CD8-positive, alpha-beta memory T cell (primary cell): ENCODE measurements at regions not wholly inside any gene's neighbourhood (a gene's known extent, or its start where the extent isn't known, plus 50 kb on each side); places are given as distances from the start of the nearest gene placed in this dataset.

Experiments used
- CTCF ChIA-PET: fragments of 350-600 bp; sonication (Branson Sonifier 250); formaldehyde crosslinking; loops from one replicate; lab custom pipeline; 2021; ENCODE audit warnings: antibody characterized with exemption; lab: Charles Lee
- POLR2A ChIA-PET: fragments of 350-600 bp; sonication (Branson Sonifier 250); formaldehyde crosslinking; loops from one replicate; lab custom pipeline; 2021; ENCODE audit warnings: antibody characterized with exemption; lab: Charles Lee
- DNase-seq, 5 donors: peaks; one replicate each; pipeline versions ENCODE4 v3.0.0 to v3.0.0-alpha.2; 2020 to 2022; ENCODE audit warnings: mixed read lengths in 1 of 5
- H3K27ac ChIP-seq: one replicate; pipeline ENCODE4 v1.7.0; 2013; ENCODE audit warnings: low read depth, mild to moderate bottlenecking, low read length, moderate library complexity
- H3K27me3 ChIP-seq: 2 replicates; pipeline ENCODE4 v1.7.0; 2013; ENCODE audit warnings: low read length, mild to moderate bottlenecking; ENCODE audit not compliant: insufficient read depth, poor library complexity, severe bottlenecking
- H3K36me3 ChIP-seq: 2 replicates; pipeline ENCODE4 v1.7.0; 2013; ENCODE audit warnings: mild to moderate bottlenecking, low read length, moderate library complexity; ENCODE audit not compliant: insufficient read depth
- H3K4me1 ChIP-seq: 2 replicates; pipeline ENCODE4 v1.7.0; 2013; ENCODE audit warnings: mild to moderate bottlenecking, low read length, moderate library complexity; ENCODE audit not compliant: insufficient read depth
- H3K4me3 ChIP-seq: 2 replicates; pipeline ENCODE4 v1.7.0; 2013; ENCODE audit warnings: mild to moderate bottlenecking, low read length
- H3K9me3 ChIP-seq: 2 replicates; pipeline ENCODE4 v1.7.0; 2013; ENCODE audit warnings: mild to moderate bottlenecking, low read length
- H3K27ac Mint-ChIP-seq, 8 donors: one replicate each; pipeline ENCODE4 v1.8.0; 2020 to 2021; ENCODE audit warnings: mixed read lengths in 8 of 8, mild to moderate bottlenecking in 6 of 8, inconsistent platforms in 3 of 8, moderate library complexity in 3 of 8
- H3K27me3 Mint-ChIP-seq, 2 donors: one replicate each; pipeline ENCODE4 v1.8.0; 2020 to 2021; ENCODE audit warnings: mixed read lengths in 2 of 2, mild to moderate bottlenecking in 1 of 2, moderate library complexity in 1 of 2
- H3K36me3 Mint-ChIP-seq, 3 donors: one replicate each; pipeline ENCODE4 v1.8.0; 2020 to 2021; ENCODE audit warnings: mixed read lengths in 3 of 3, inconsistent platforms in 1 of 3, mild to moderate bottlenecking in 1 of 3
- H3K4me1 Mint-ChIP-seq, 3 donors: one replicate each; pipeline ENCODE4 v1.8.0; 2020 to 2021; ENCODE audit warnings: mixed read lengths in 3 of 3, inconsistent platforms in 1 of 3, mild to moderate bottlenecking in 1 of 3
- H3K4me3 Mint-ChIP-seq, 7 donors: one replicate each; pipeline ENCODE4 v1.8.0; 2020 to 2021; ENCODE audit warnings: mixed read lengths in 7 of 7, mild to moderate bottlenecking in 6 of 7, moderate library complexity in 4 of 7, inconsistent platforms in 2 of 7
- H3K9me3 Mint-ChIP-seq, 5 donors: one replicate each; pipeline ENCODE4 v1.8.0; 2020 to 2022; ENCODE audit warnings: mixed read lengths in 5 of 5, mild to moderate bottlenecking in 3 of 5, moderate library complexity in 2 of 5, inconsistent platforms in 1 of 5

- Histone ChIP-seq H3K36me3 (no peaks in the 10 kb centered on the region), H3K4me3 (no peak overlapping the region), H3K27ac (no peak overlapping the region), H3K27me3 (peaks cover 4% of the 10 kb centered on the region), H3K9me3 (no peaks in the 10 kb centered on the region), H3K4me1 (no peaks in the 10 kb centered on the region)
- DNase-seq: no peak
- Mint-ChIP-seq H3K4me3 (no peak overlapping the region), H3K36me3 (no peaks in the 10 kb centered on the region), H3K27ac (no peak overlapping the region), H3K4me1 (no peaks in the 10 kb centered on the region), H3K27me3 (peaks cover 1 to 14% of the 10 kb centered on the region in 2 donors), H3K9me3 (no peaks in the 10 kb centered on the region)
- CTCF ChIA-PET: no interaction called here
- POLR2A ChIA-PET: no interaction called here
These were observed 247.7 kb upstream of the RFX3 start for GRCh38 chr9:3773362-3774060.

GRCh38 chr9:3769646-3770045 lies 243.8 kb upstream of the RFX3 start:
- Mint-ChIP-seq H3K4me3 (no peak overlapping the region), H3K9me3 (no peaks in the 10 kb centered on the region), H3K27ac (no peak overlapping the region), H3K4me1 (no peaks in the 10 kb centered on the region), H3K27me3 (peaks cover 4 to 23% of the 10 kb centered on the region in 2 donors), H3K36me3 (no peaks in the 10 kb centered on the region)
- DNase-seq: no peak
- Histone ChIP-seq H3K27ac (no peak overlapping the region), H3K27me3 (peaks cover 3% of the 10 kb centered on the region), H3K4me3 (no peak overlapping the region), H3K9me3 (no peaks in the 10 kb centered on the region), H3K4me1 (no peaks in the 10 kb centered on the region), H3K36me3 (no peaks in the 10 kb centered on the region)
- ChIA-PET CTCF (no interaction called here), POLR2A (no interaction called here)

DNA sequence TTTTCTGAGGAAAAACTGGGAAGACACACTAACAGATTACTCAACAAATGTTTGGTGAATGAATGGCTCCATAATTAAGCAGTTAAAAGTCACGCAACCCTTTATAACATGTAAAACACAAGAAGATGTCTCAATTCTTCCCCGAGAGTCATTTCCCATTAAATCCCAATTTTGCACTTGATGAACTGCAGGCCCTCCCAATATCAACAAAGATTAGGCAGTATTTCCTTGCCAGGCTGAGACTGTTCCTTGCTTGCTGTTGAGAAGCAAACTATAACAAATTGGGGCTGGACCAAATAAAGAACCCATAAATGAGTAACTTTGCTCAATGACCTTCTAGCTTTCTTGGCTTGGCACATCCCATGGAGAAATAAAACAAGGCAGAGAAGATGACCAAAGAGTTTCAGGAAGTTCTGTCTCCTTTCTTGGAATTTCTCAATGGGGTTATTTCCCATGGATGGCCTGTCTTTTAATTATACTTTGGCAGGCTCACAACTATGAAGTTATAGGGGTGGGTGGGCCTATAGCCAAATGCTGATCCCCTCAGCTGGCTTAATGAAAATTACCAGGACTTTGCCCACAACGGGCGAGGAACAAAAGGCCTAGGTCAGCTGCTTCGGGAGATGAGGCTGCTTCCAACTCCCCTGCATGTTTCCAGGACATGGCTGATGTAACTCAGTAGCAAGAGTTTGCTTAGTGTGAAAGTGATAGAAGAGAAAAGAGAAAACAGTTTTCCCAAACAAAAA lies 243.1 kb upstream of the RFX3 start:
- no peaks in the 10 kb centered on the region for H3K4me1 ChIP-seq
- CTCF ChIA-PET: no interaction called here
- H3K27me3 Mint-ChIP-seq: peaks cover 4 to 23% of the 10 kb centered on the region in 2 donors
- no peak overlapping the region for H3K27ac Mint-ChIP-seq
- H3K36me3 ChIP-seq: no peaks in the 10 kb centered on the region
- no peaks in the 10 kb centered on the region for H3K9me3 Mint-ChIP-seq
- no peaks in the 10 kb centered on the region for H3K27me3 ChIP-seq
- no peak overlapping the region for H3K4me3 ChIP-seq
- H3K27ac ChIP-seq: no peak overlapping the region
- H3K4me3 Mint-ChIP-seq: no peak overlapping the region
- DNase-seq: no peak
- no peaks in the 10 kb centered on the region for H3K4me1 Mint-ChIP-seq
- no peaks in the 10 kb centered on the region for H3K36me3 Mint-ChIP-seq
- POLR2A ChIA-PET: no interaction called here
- H3K9me3 ChIP-seq: no peaks in the 10 kb centered on the region

GRCh38 chr9:3768286-3768685 lies 242.5 kb upstream of the RFX3 start:
- no peak overlapping the region for H3K27ac Mint-ChIP-seq
- H3K4me1 Mint-ChIP-seq: no peaks in the 10 kb centered on the region
- ChIA-PET CTCF (no interaction called here), POLR2A (no interaction called here)
- DNase-seq: no peak
- no peak overlapping the region for H3K27ac ChIP-seq
- H3K36me3 Mint-ChIP-seq: peaks cover 0 to 3% (median 0%) of the 10 kb centered on the region in 3 donors
- no peaks in the 10 kb centered on the region for H3K9me3 ChIP-seq
- H3K4me3 ChIP-seq: no peak overlapping the region
- no peak overlapping the region for H3K4me3 Mint-ChIP-seq
- no peaks in the 10 kb centered on the region for H3K36me3 ChIP-seq
- peaks cover 4 to 23% of the 10 kb centered on the region in 2 donors for H3K27me3 Mint-ChIP-seq
- H3K27me3 ChIP-seq: no peaks in the 10 kb centered on the region
- H3K9me3 Mint-ChIP-seq: no peaks in the 10 kb centered on the region
- H3K4me1 ChIP-seq: no peaks in the 10 kb centered on the region

GRCh38 chr9:3762076-3762475 lies 236.3 kb upstream of the RFX3 start:
- H3K27ac Mint-ChIP-seq: no peak overlapping the region
- peaks cover 11 to 17% (median 17%) of the 10 kb centered on the region in 3 donors for H3K4me1 Mint-ChIP-seq
- no peaks in the 10 kb centered on the region for H3K27me3 ChIP-seq
- H3K9me3 ChIP-seq: no peaks in the 10 kb centered on the region
- no peaks in the 10 kb centered on the region for H3K4me1 ChIP-seq
- no peak overlapping the region for H3K4me3 ChIP-seq
- no peak for DNase-seq
- ChIA-PET POLR2A (no interaction called here), CTCF (no interaction called here)
- H3K27me3 Mint-ChIP-seq: peaks cover 0 to 10% of the 10 kb centered on the region in 2 donors
- no peaks in the 10 kb centered on the region for H3K36me3 ChIP-seq
- H3K9me3 Mint-ChIP-seq: peaks cover 0 to 1% (median 0%) of the 10 kb centered on the region in 5 donors
- H3K27ac ChIP-seq: no peak overlapping the region
- no peak overlapping the region for H3K4me3 Mint-ChIP-seq
- H3K36me3 Mint-ChIP-seq: peaks cover 0 to 8% (median 2%) of the 10 kb centered on the region in 3 donors

- CTCF ChIA-PET: no interaction called here
- H3K4me3 ChIP-seq: no peak overlapping the region
- DNase-seq: no peak
- H3K27me3 ChIP-seq: no peaks in the 10 kb centered on the region
- no peak overlapping the region for H3K4me3 Mint-ChIP-seq
- H3K9me3 Mint-ChIP-seq: peaks cover 0 to 1% (median 0%) of the 10 kb centered on the region in 5 donors
- H3K4me1 Mint-ChIP-seq: peaks cover 11 to 17% (median 17%) of the 10 kb centered on the region in 3 donors
- POLR2A ChIA-PET: no interaction called here
- H3K27ac ChIP-seq: no peak overlapping the region
- no peaks in the 10 kb centered on the region for H3K36me3 ChIP-seq
- H3K36me3 Mint-ChIP-seq: peaks cover 0 to 8% (median 2%) of the 10 kb centered on the region in 3 donors
- no peaks in the 10 kb centered on the region for H3K27me3 Mint-ChIP-seq
- no peaks in the 10 kb centered on the region for H3K9me3 ChIP-seq
- H3K27ac Mint-ChIP-seq: no peak overlapping the region
- no peaks in the 10 kb centered on the region for H3K4me1 ChIP-seq
These were observed 234.2 kb upstream of the RFX3 start for GRCh38 chr9:3760031-3760430.

- no peak overlapping the region for H3K27ac ChIP-seq
- ChIA-PET CTCF (no interaction called here), POLR2A (no interaction called here)
- H3K27me3 ChIP-seq: no peaks in the 10 kb centered on the region
- no peaks in the 10 kb centered on the region for H3K36me3 ChIP-seq
- H3K36me3 Mint-ChIP-seq: peaks cover 0 to 8% (median 2%) of the 10 kb centered on the region in 3 donors
- no peaks in the 10 kb centered on the region for H3K27me3 Mint-ChIP-seq
- no peaks in the 10 kb centered on the region for H3K9me3 ChIP-seq
- peaks cover 11 to 17% (median 17%) of the 10 kb centered on the region in 3 donors for H3K4me1 Mint-ChIP-seq
- H3K9me3 Mint-ChIP-seq: peaks cover 0 to 1% (median 0%) of the 10 kb centered on the region in 5 donors
- peak overlapping the region in 2 of 8 donors; percentile 20 to 42 for H3K27ac Mint-ChIP-seq
- H3K4me1 ChIP-seq: no peaks in the 10 kb centered on the region
- H3K4me3 ChIP-seq: no peak overlapping the region
- DNase-seq: no peak
- H3K4me3 Mint-ChIP-seq: peak overlapping the region in 5 of 7 donors; percentile 7 to 36 (median 22)
These were observed 233.2 kb upstream of the RFX3 start for GRCh38 chr9:3758816-3759576.

DNA sequence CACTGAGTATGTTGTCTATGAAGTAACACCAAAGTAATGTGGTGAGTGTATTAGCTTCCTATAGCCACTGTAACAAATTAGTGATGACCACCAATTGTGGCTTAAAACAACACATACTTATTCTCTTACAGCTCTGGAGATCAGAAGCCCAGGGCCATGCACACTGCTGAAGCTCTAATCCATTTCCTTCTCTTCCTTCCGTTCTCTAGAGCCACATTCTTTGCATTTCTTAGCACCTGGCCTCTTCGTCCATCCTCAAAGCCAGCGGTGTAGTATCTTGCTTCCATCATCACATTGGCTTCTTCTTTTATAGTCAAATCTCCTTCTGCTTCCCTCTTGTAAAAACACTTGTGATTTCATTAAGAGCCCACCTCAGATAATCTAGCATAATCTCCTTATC lies 230.3 kb upstream of the RFX3 start:
- Mint-ChIP-seq H3K36me3 (peaks cover 0 to 5% (median 2%) of the 10 kb centered on the region in 3 donors), H3K27ac (peak overlapping the region in 1 of 8 donors; percentile 3), H3K4me1 (peaks cover 18 to 25% (median 22%) of the 10 kb centered on the region in 3 donors), H3K4me3 (no peak overlapping the region), H3K9me3 (no peaks in the 10 kb centered on the region), H3K27me3 (no peaks in the 10 kb centered on the region)
- H3K36me3 ChIP-seq: no peaks in the 10 kb centered on the region
- CTCF ChIA-PET: no interaction called here
- no peak overlapping the region for H3K4me3 ChIP-seq
- no peaks in the 10 kb centered on the region for H3K9me3 ChIP-seq
- H3K4me1 ChIP-seq: no peaks in the 10 kb centered on the region
- no peak overlapping the region for H3K27ac ChIP-seq
- no peak for DNase-seq
- no peaks in the 10 kb centered on the region for H3K27me3 ChIP-seq
- POLR2A ChIA-PET: no interaction called here
